Nephron (organoid): ENCODE measurements at regions not wholly inside any gene's neighbourhood (a gene's known extent, or its start where the extent isn't known, plus 50 kb on each side); places are given as distances from the start of the nearest gene placed in this dataset.
A peak's percentile ranks its signal among the peaks of the same experiment; 100 is the strongest.

Experiments used
- H3K27ac Mint-ChIP-seq, 3 experiments: 2 replicates each; pipeline ENCODE4 v1.8.0; 2020; ENCODE audit warnings: mixed read lengths in 3 of 3, mild to moderate bottlenecking in 2 of 3, moderate library complexity in 1 of 3
- H3K27me3 Mint-ChIP-seq: 2 replicates; pipeline ENCODE4 v1.8.0; 2021; ENCODE audit warnings: low read depth, mild to moderate bottlenecking, moderate library complexity, mixed read lengths
- H3K36me3 Mint-ChIP-seq: 2 replicates; pipeline ENCODE4 v1.8.0; 2020; ENCODE audit warnings: low read depth, mixed read lengths
- H3K4me1 Mint-ChIP-seq: 2 replicates; pipeline ENCODE4 v1.8.0; 2020; ENCODE audit warnings: mixed read lengths
- H3K4me3 Mint-ChIP-seq, 3 experiments: 2 replicates each; pipeline ENCODE4 v1.8.0; 2020; ENCODE audit warnings: mild to moderate bottlenecking in 3 of 3, mixed read lengths in 3 of 3, moderate library complexity in 2 of 3
- H3K9me3 Mint-ChIP-seq: 2 replicates; pipeline ENCODE4 v1.8.0; 2020; ENCODE audit warnings: mixed read lengths
- CTCF ChIP-seq, 3 experiments: fragments of 200-600 bp; sonication (generic); IDR thresholded peaks; one replicate each; pipeline ENCODE4 v1.5.0; 2021; ENCODE audit warnings: antibody characterized with exemption in 3 of 3; ENCODE audit not compliant: unreplicated experiment in 3 of 3

GRCh38 chr6:168255283-168255881 is 64.2 kb downstream of the DACT2 start:
- H3K9me3 Mint-ChIP-seq, result peaks cover 15% of the 10 kb centered on the region
- peaks cover 18% of the 10 kb centered on the region for H3K4me1 Mint-ChIP-seq
- no peak overlapping the region for H3K4me3 Mint-ChIP-seq
- H3K36me3 Mint-ChIP-seq, result no peaks in the 10 kb centered on the region
- peaks cover 26% of the 10 kb centered on the region for H3K27me3 Mint-ChIP-seq
- peak overlapping the region in 1 of 3 experiments; percentile 4 for H3K27ac Mint-ChIP-seq
- TF ChIP-seq CTCF (IDR thresholded peaks at IDR 0.05; ENCODE audit: unreplicated experiment in 3 of 3), result no peak

- TF ChIP-seq CTCF (IDR thresholded peaks at IDR 0.05; ENCODE audit: unreplicated experiment in 3 of 3), result no peak
- Mint-ChIP-seq H3K36me3 (no peaks in the 10 kb centered on the region), H3K4me3 (no peak overlapping the region), H3K27me3 (peaks cover 22% of the 10 kb centered on the region), H3K4me1 (peaks cover 22% of the 10 kb centered on the region), H3K9me3 (peaks cover 15% of the 10 kb centered on the region), H3K27ac (peak overlapping the region in 1 of 3 experiments; percentile 17)
These were observed 67.3 kb downstream of the DACT2 start for GRCh38 chr6:168252267-168252666.

DNA sequence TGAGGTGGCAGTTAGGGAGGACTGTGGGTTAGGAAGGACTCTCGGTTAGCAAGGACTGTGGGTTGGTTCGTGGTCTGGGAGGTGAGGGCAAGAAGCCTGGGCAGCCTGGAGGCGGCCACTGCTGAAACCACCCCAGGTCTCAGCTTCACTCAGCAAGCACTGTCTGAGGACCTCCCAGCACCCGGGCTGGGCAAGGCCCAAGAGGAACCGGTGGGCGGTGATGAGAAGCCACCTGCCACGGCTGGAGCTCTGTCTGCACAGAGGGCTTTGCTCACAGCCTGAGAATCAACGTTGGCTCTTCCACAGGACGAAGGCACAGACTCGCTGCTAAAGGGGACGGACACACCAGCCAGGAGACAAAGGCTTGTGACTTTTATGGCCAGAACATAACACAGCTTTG is 69.3 kb downstream of the DACT2 start:
- Mint-ChIP-seq H3K27me3 (peaks cover 18% of the 10 kb centered on the region), H3K36me3 (no peaks in the 10 kb centered on the region), H3K27ac (no peak overlapping the region), H3K4me1 (peaks cover 26% of the 10 kb centered on the region), H3K4me3 (no peak overlapping the region), H3K9me3 (peaks cover 10% of the 10 kb centered on the region)
- no peak for TF ChIP-seq CTCF (IDR thresholded peaks at IDR 0.05; ENCODE audit: unreplicated experiment in 3 of 3)

DNA sequence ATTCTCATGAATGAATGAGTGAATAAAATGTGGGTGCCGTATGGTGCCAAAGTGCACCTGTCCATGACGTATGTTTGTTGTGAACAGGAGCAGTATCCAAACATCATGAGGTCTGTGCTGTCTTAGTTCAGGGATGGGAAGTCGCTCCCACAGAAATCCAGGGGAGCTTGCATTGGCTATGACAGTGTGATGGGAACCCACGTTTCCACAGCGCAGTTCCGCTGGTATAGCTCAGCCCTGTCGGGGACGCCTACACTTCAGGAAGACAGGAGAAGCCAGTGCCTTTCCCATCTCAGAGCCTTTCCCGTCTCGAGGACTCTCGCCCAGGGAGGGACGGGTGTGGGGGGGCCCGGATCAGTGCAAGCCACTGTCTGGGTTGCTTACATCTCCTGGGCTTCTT is 69.8 kb downstream of the DACT2 start:
- no peak for TF ChIP-seq CTCF (IDR thresholded peaks at IDR 0.05; ENCODE audit: unreplicated experiment in 3 of 3)
- H3K4me3 Mint-ChIP-seq, result no peak overlapping the region
- peaks cover 21% of the 10 kb centered on the region for H3K27me3 Mint-ChIP-seq
- peaks cover 26% of the 10 kb centered on the region for H3K4me1 Mint-ChIP-seq
- H3K27ac Mint-ChIP-seq, result no peak overlapping the region
- peaks cover 6% of the 10 kb centered on the region for H3K9me3 Mint-ChIP-seq
- H3K36me3 Mint-ChIP-seq, result no peaks in the 10 kb centered on the region

DNA sequence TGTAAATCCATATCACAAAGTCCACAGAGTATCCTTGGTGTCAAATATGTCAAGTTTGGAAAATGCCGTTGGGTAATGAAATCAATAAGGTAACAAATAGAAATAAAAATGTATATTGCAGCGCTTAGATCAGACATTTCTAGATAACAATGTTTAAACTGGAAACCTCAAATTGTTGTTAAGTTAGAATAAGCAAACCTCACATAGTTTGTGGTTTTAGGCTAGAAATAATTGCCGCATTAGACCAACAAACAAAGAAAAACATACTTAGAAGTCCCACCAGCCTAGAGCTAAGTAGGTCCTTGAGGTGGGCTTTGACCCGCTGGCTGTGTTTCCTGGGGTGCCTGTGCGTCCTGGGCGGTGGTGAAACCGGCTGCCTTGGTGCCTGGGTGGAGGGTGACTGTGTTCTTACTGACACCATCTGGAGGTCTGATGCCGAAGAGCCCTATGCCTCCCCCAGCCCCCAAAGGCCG is 71.4 kb downstream of the DACT2 start:
- Mint-ChIP-seq H3K9me3 (no peaks in the 10 kb centered on the region), H3K4me1 (peaks cover 25% of the 10 kb centered on the region), H3K27me3 (peaks cover 24% of the 10 kb centered on the region), H3K4me3 (no peak overlapping the region), H3K27ac (peak overlapping the region in 1 of 3 experiments; percentile 75), H3K36me3 (no peaks in the 10 kb centered on the region)
- TF ChIP-seq CTCF (IDR thresholded peaks at IDR 0.05; ENCODE audit: unreplicated experiment in 3 of 3), result no peak
